ENCODE measurements at regions not wholly inside any gene's neighbourhood (a gene's known extent, or its start where the extent isn't known, plus 50 kb on each side); places are given as distances from the start of the nearest gene placed in this dataset.

DNA sequence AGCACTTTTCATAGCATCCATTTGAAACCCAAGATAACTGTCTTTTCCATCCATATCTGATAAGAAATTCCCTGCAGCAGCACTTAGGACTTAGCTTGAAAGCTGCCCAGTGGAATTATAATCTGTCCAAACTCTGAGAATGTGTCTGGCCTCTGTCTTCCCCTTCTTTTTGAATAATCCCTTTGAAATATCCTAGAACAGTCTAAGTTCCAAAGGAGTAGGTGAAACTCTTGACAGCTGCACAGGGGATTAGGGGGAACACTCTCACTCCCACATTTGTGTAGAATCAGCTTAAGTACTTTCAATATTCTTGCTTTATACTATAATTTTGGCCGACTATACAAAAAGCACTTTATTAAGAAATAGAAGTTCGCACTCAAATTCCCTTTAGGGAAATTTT is 157.7 kb downstream of the PAPSS1 start:
- Histone ChIP-seq H3K36me3 (ENCODE audit: insufficient read depth, low read length) (no peaks in the 10 kb centered on the region), H3K9me3 (ENCODE audit: low read length) (no peaks in the 10 kb centered on the region), H3K4me2 (ENCODE audit: low read depth, low read length, poor library complexity, severe bottlenecking) (no peak overlapping the region), H3K9me2 (replicated peaks; ENCODE audit: insufficient read depth, low read length) (no peaks in the 10 kb centered on the region), H3K9ac (ENCODE audit: low read length) (no peak overlapping the region), H3K4me1 (ENCODE audit: low read length) (no peaks in the 10 kb centered on the region), H3K27ac (ENCODE audit: low read length) (no peak overlapping the region), H3K79me2 (ENCODE audit: low read length) (no peaks in the 10 kb centered on the region), H4K20me1 (ENCODE audit: insufficient read depth, low read depth, low read length) (no peaks in the 10 kb centered on the region), H2AFZ (ENCODE audit: low read length) (no peak overlapping the region), H3K27me3 (ENCODE audit: low read length) (no peaks in the 10 kb centered on the region), H3K4me3 (ENCODE audit: low read length) (no peak overlapping the region)
- DNase-seq, result no peak

DNA sequence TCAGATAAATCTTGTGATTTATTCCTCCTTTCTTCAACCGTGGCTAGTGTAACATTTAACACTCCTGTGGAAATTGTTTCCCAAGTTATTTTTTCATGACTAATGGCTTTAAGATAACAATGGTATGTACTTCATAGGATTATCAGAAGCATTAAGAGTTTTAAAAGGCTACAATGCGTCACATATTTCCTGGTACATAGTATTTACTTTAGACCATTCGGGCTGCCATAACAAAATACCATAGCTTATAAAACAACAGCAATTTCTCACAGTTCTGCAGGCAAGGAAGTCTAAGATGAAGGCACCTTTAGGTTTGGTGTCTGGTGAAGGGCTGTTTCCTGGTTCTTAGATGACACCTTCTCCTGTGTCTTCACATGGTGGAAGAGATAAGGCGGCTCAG is 158.6 kb downstream of the PAPSS1 start:
- H2AFZ ChIP-seq (ENCODE audit: low read length), result no peak overlapping the region
- no peaks in the 10 kb centered on the region for H3K4me1 ChIP-seq (ENCODE audit: low read length)
- H3K4me2 ChIP-seq (ENCODE audit: low read depth, low read length, poor library complexity, severe bottlenecking), result no peak overlapping the region
- no peaks in the 10 kb centered on the region for H3K36me3 ChIP-seq (ENCODE audit: insufficient read depth, low read length)
- H3K9ac ChIP-seq (ENCODE audit: low read length), result no peak overlapping the region
- H4K20me1 ChIP-seq (ENCODE audit: insufficient read depth, low read depth, low read length), result no peaks in the 10 kb centered on the region
- no peaks in the 10 kb centered on the region for H3K79me2 ChIP-seq (ENCODE audit: low read length)
- H3K27ac ChIP-seq (ENCODE audit: low read length), result no peak overlapping the region
- DNase-seq, result no peak
- H3K9me3 ChIP-seq (ENCODE audit: low read length), result no peaks in the 10 kb centered on the region
- no peaks in the 10 kb centered on the region for H3K9me2 ChIP-seq (replicated peaks; ENCODE audit: insufficient read depth, low read length)
- H3K4me3 ChIP-seq (ENCODE audit: low read length), result no peak overlapping the region
- no peaks in the 10 kb centered on the region for H3K27me3 ChIP-seq (ENCODE audit: low read length)

- no peak overlapping the region for H3K27ac ChIP-seq (ENCODE audit: low read length)
- H2AFZ ChIP-seq (ENCODE audit: low read length), result no peak overlapping the region
- H3K9me3 ChIP-seq (ENCODE audit: low read length), result no peaks in the 10 kb centered on the region; the same call in 1 of the 2 replicates
- no peaks in the 10 kb centered on the region for H3K4me1 ChIP-seq (ENCODE audit: low read length)
- H3K4me2 ChIP-seq (ENCODE audit: low read depth, low read length, poor library complexity, severe bottlenecking), result no peak overlapping the region
- no peaks in the 10 kb centered on the region for H3K36me3 ChIP-seq (ENCODE audit: insufficient read depth, low read length)
- H3K9ac ChIP-seq (ENCODE audit: low read length), result no peak overlapping the region
- no peaks in the 10 kb centered on the region for H4K20me1 ChIP-seq (ENCODE audit: insufficient read depth, low read depth, low read length)
- no peaks in the 10 kb centered on the region for H3K9me2 ChIP-seq (replicated peaks; ENCODE audit: insufficient read depth, low read length)
- no peak for DNase-seq
- no peaks in the 10 kb centered on the region for H3K27me3 ChIP-seq (ENCODE audit: low read length)
- H3K4me3 ChIP-seq (ENCODE audit: low read length), result no peak overlapping the region
- H3K79me2 ChIP-seq (ENCODE audit: low read length), result no peaks in the 10 kb centered on the region
These were observed 160.4 kb downstream of the PAPSS1 start for GRCh38 chr4:107559653-107560052.

- Histone ChIP-seq H3K4me2 (ENCODE audit: low read depth, low read length, poor library complexity, severe bottlenecking) (peak overlapping the region; percentile 27), H3K27me3 (ENCODE audit: low read length) (no peaks in the 10 kb centered on the region), H3K79me2 (ENCODE audit: low read length) (no peaks in the 10 kb centered on the region), H3K27ac (ENCODE audit: low read length) (no peak overlapping the region), H3K9me3 (ENCODE audit: low read length) (no peaks in the 10 kb centered on the region; the same call in 1 of the 2 replicates), H3K4me3 (ENCODE audit: low read length) (no peak overlapping the region), H2AFZ (ENCODE audit: low read length) (no peak overlapping the region), H3K9ac (ENCODE audit: low read length) (no peak overlapping the region), H3K36me3 (ENCODE audit: insufficient read depth, low read length) (no peaks in the 10 kb centered on the region), H4K20me1 (ENCODE audit: insufficient read depth, low read depth, low read length) (no peaks in the 10 kb centered on the region), H3K4me1 (ENCODE audit: low read length) (peaks cover 15% of the 10 kb centered on the region), H3K9me2 (replicated peaks; ENCODE audit: insufficient read depth, low read length) (no peaks in the 10 kb centered on the region)
- DNase-seq, result no peak
These were observed 167.7 kb downstream of the PAPSS1 start for GRCh38 chr4:107552306-107552705.

GRCh38 chr4:107548211-107548905 is 171.7 kb downstream of the PAPSS1 start:
- Histone ChIP-seq H3K4me2 (ENCODE audit: low read depth, low read length, poor library complexity, severe bottlenecking) (no peak overlapping the region), H3K9me2 (replicated peaks; ENCODE audit: insufficient read depth, low read length) (no peaks in the 10 kb centered on the region), H3K9me3 (ENCODE audit: low read length) (no peaks in the 10 kb centered on the region), H3K4me3 (ENCODE audit: low read length) (no peak overlapping the region), H3K4me1 (ENCODE audit: low read length) (peaks cover 15% of the 10 kb centered on the region), H4K20me1 (ENCODE audit: insufficient read depth, low read depth, low read length) (no peaks in the 10 kb centered on the region), H2AFZ (ENCODE audit: low read length) (no peak overlapping the region), H3K9ac (ENCODE audit: low read length) (no peak overlapping the region), H3K27me3 (ENCODE audit: low read length) (no peaks in the 10 kb centered on the region; the same call in 1 of the 2 replicates), H3K36me3 (ENCODE audit: insufficient read depth, low read length) (no peaks in the 10 kb centered on the region), H3K79me2 (ENCODE audit: low read length) (no peaks in the 10 kb centered on the region), H3K27ac (ENCODE audit: low read length) (no peak overlapping the region)
- no peak for DNase-seq

DNA sequence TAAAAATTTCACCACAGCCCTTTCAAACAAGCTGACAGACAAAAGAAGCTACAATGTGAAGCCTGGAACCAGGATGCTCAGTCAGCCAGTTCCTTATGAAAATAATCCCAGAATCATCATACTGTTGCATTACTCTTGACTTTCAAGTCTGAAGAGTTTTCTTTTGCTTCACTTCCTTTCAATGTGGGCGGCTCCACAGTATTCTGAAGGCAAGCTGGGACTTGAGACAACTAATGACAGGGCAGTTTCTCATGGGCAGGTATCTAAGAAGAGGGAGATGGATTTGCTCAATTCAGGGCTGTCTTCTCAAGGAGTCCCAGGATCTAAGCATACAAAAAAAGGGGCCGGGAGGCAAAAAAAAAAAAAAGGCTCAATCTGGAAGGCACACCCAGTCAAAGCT is 173.4 kb downstream of the PAPSS1 start:
- no peaks in the 10 kb centered on the region for H3K36me3 ChIP-seq (ENCODE audit: insufficient read depth, low read length)
- H3K4me2 ChIP-seq (ENCODE audit: low read depth, low read length, poor library complexity, severe bottlenecking), result no peak overlapping the region
- H2AFZ ChIP-seq (ENCODE audit: low read length), result no peak overlapping the region
- no peaks in the 10 kb centered on the region for H3K4me1 ChIP-seq (ENCODE audit: low read length)
- no peak for DNase-seq
- H3K9me3 ChIP-seq (ENCODE audit: low read length), result no peaks in the 10 kb centered on the region
- no peak overlapping the region for H3K4me3 ChIP-seq (ENCODE audit: low read length)
- H4K20me1 ChIP-seq (ENCODE audit: insufficient read depth, low read depth, low read length), result no peaks in the 10 kb centered on the region
- H3K79me2 ChIP-seq (ENCODE audit: low read length), result no peaks in the 10 kb centered on the region
- H3K27me3 ChIP-seq (ENCODE audit: low read length), result no peaks in the 10 kb centered on the region; the same call in 1 of the 2 replicates
- no peak overlapping the region for H3K27ac ChIP-seq (ENCODE audit: low read length)
- H3K9me2 ChIP-seq (replicated peaks; ENCODE audit: insufficient read depth, low read length), result no peaks in the 10 kb centered on the region
- no peak overlapping the region for H3K9ac ChIP-seq (ENCODE audit: low read length)

GRCh38 chr4:107541511-107541910 is 178.5 kb downstream of the PAPSS1 start:
- no peak overlapping the region for H2AFZ ChIP-seq (ENCODE audit: low read length)
- no peak overlapping the region for H3K9ac ChIP-seq (ENCODE audit: low read length)
- no peaks in the 10 kb centered on the region for H3K79me2 ChIP-seq (ENCODE audit: low read length)
- no peaks in the 10 kb centered on the region for H3K4me1 ChIP-seq (ENCODE audit: low read length)
- no peaks in the 10 kb centered on the region for H3K9me2 ChIP-seq (replicated peaks; ENCODE audit: insufficient read depth, low read length)
- DNase-seq, result no peak
- H3K27ac ChIP-seq (ENCODE audit: low read length), result no peak overlapping the region
- no peaks in the 10 kb centered on the region for H3K9me3 ChIP-seq (ENCODE audit: low read length)
- H4K20me1 ChIP-seq (ENCODE audit: insufficient read depth, low read depth, low read length), result no peaks in the 10 kb centered on the region
- no peak overlapping the region for H3K4me3 ChIP-seq (ENCODE audit: low read length)
- H3K4me2 ChIP-seq (ENCODE audit: low read depth, low read length, poor library complexity, severe bottlenecking), result no peak overlapping the region
- H3K27me3 ChIP-seq (ENCODE audit: low read length), result no peaks in the 10 kb centered on the region; the same call in 1 of the 2 replicates
- H3K36me3 ChIP-seq (ENCODE audit: insufficient read depth, low read length), result no peaks in the 10 kb centered on the region

- Histone ChIP-seq H3K4me3 (ENCODE audit: low read length) (no peak overlapping the region), H3K27ac (ENCODE audit: low read length) (no peak overlapping the region), H3K9me3 (ENCODE audit: low read length) (no peaks in the 10 kb centered on the region), H3K4me2 (ENCODE audit: low read depth, low read length, poor library complexity, severe bottlenecking) (no peak overlapping the region), H3K36me3 (ENCODE audit: insufficient read depth, low read length) (no peaks in the 10 kb centered on the region), H3K9me2 (replicated peaks; ENCODE audit: insufficient read depth, low read length) (no peaks in the 10 kb centered on the region), H3K4me1 (ENCODE audit: low read length) (no peaks in the 10 kb centered on the region), H3K79me2 (ENCODE audit: low read length) (no peaks in the 10 kb centered on the region), H2AFZ (ENCODE audit: low read length) (no peak overlapping the region), H4K20me1 (ENCODE audit: insufficient read depth, low read depth, low read length) (no peaks in the 10 kb centered on the region), H3K9ac (ENCODE audit: low read length) (no peak overlapping the region), H3K27me3 (ENCODE audit: low read length) (no peaks in the 10 kb centered on the region)
- DNase-seq, result no peak
These were observed 188.1 kb downstream of the PAPSS1 start for GRCh38 chr4:107531927-107532326.
